ENCODE measurements at regions not wholly inside any gene's neighbourhood (a gene's known extent, or its start where the extent isn't known, plus 50 kb on each side); places are given as distances from the start of the nearest gene placed in this dataset.

GRCh38 chrX:34404386-34405070 is 252.6 kb downstream of the TMEM47 start:
- Histone ChIP-seq H3K79me2 (ENCODE audit: control insufficient read depth, insufficient read depth, low read length) (no peaks in the 10 kb centered on the region), H3K9me3 (ENCODE audit: control extremely low read depth in 1 of 3, control insufficient read depth in 2 of 3, insufficient read depth in 1 of 3, low read length in 2 of 3) (no peaks in the 10 kb centered on the region), H3K9ac (ENCODE audit: low read length) (no peak overlapping the region), H3K4me1 (ENCODE audit: control insufficient read depth in 2 of 2, insufficient read depth in 2 of 2, low read length in 2 of 2) (no peaks in the 10 kb centered on the region), H3K27me3 (replicated peaks in 1 of 4; ENCODE audit: control extremely low read depth in 1 of 4, control insufficient read depth in 3 of 4, insufficient read depth in 4 of 4, low read length in 3 of 4) (no peaks in the 10 kb centered on the region), H3K4me3 (ENCODE audit: control extremely low read depth in 1 of 5, extremely low read depth in 1 of 5, insufficient read depth in 1 of 5, low read depth in 2 of 5, low read length in 4 of 5) (no peak overlapping the region), H3K27ac (ENCODE audit: low read length in 2 of 2) (no peak overlapping the region), H2AFZ (ENCODE audit: insufficient read depth, low read depth, low read length, poor library complexity, severe bottlenecking) (no peak overlapping the region), H3K36me3 (replicated peaks in 1 of 2; ENCODE audit: control extremely low read depth in 1 of 2, control insufficient read depth in 1 of 2, extremely low read depth in 1 of 2, insufficient read depth in 2 of 2, low read length in 1 of 2) (no peaks in the 10 kb centered on the region), H3K4me2 (replicated peaks; ENCODE audit: low read depth, low read length, poor library complexity, severe bottlenecking) (no peak overlapping the region), H4K20me1 (ENCODE audit: control insufficient read depth, insufficient read depth, low read length, poor library complexity, severe bottlenecking) (no peaks in the 10 kb centered on the region)
- no peak for DNase-seq
- WGBS (ENCODE audit: insufficient coverage): 93% methylated on average over 3 of the region's 7 CpGs
- H3K4me1 Mint-ChIP-seq: no peaks in the 10 kb centered on the region
- TF ChIP-seq, protein P1, sequence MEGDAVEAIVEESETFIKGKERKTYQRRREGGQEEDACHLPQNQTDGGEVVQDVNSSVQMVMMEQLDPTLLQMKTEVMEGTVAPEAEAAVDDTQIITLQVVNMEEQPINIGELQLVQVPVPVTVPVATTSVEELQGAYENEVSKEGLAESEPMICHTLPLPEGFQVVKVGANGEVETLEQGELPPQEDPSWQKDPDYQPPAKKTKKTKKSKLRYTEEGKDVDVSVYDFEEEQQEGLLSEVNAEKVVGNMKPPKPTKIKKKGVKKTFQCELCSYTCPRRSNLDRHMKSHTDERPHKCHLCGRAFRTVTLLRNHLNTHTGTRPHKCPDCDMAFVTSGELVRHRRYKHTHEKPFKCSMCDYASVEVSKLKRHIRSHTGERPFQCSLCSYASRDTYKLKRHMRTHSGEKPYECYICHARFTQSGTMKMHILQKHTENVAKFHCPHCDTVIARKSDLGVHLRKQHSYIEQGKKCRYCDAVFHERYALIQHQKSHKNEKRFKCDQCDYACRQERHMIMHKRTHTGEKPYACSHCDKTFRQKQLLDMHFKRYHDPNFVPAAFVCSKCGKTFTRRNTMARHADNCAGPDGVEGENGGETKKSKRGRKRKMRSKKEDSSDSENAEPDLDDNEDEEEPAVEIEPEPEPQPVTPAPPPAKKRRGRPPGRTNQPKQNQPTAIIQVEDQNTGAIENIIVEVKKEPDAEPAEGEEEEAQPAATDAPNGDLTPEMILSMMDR (IDR thresholded peaks at IDR 0.05): no peak
- TF ChIP-seq EZH2 (IDR thresholded peaks at IDR 0.05; ENCODE audit: borderline replicate concordance, insufficient read depth, low read depth, low read length, poor library complexity, severe bottlenecking): no peak
- H3K27ac Mint-ChIP-seq: no peak overlapping the region
- no peak overlapping the region for H3K4me3 Mint-ChIP-seq
- no peaks in the 10 kb centered on the region for H3K27me3 Mint-ChIP-seq
- no peaks in the 10 kb centered on the region for H3K9me3 Mint-ChIP-seq (ENCODE audit: insufficient read depth)
- intact Hi-C loops (cut with micrococcal nuclease): no loop called here
- ATAC-seq (ENCODE audit: low read depth): no peak
- ChIA-PET POLR2A (no interaction called here), CTCF (no interaction called here)

DNA sequence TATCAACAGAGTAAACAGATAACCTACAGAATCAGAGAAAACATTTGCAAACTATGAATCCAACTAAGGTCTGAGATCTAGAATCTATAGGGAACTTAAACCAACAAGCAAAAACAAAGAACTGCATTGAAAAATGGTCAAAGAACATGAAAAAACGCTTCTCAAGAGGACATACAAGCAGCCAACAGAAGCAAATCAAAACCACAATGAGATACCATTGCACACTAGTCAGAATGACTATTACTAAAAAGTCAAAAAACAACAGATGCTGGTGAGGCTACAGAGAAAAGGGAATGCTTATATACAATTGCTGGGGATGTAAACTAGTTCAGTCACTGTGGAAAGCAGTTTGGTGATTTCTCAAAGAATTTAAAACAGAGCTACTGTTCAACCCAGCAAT is 255.7 kb downstream of the TMEM47 start:
- Histone ChIP-seq H2AFZ (ENCODE audit: insufficient read depth, low read depth, low read length, poor library complexity, severe bottlenecking) (no peak overlapping the region), H3K4me2 (replicated peaks; ENCODE audit: low read depth, low read length, poor library complexity, severe bottlenecking) (no peak overlapping the region), H3K27ac (ENCODE audit: low read length in 2 of 2) (no peak overlapping the region), H3K36me3 (replicated peaks in 1 of 2; ENCODE audit: control extremely low read depth in 1 of 2, control insufficient read depth in 1 of 2, extremely low read depth in 1 of 2, insufficient read depth in 2 of 2, low read length in 1 of 2) (no peaks in the 10 kb centered on the region), H3K9ac (ENCODE audit: low read length) (no peak overlapping the region), H3K4me1 (ENCODE audit: control insufficient read depth in 2 of 2, insufficient read depth in 2 of 2, low read length in 2 of 2) (no peaks in the 10 kb centered on the region), H3K9me3 (ENCODE audit: control extremely low read depth in 1 of 3, control insufficient read depth in 2 of 3, insufficient read depth in 1 of 3, low read length in 2 of 3) (no peaks in the 10 kb centered on the region), H4K20me1 (ENCODE audit: control insufficient read depth, insufficient read depth, low read length, poor library complexity, severe bottlenecking) (no peaks in the 10 kb centered on the region), H3K79me2 (ENCODE audit: control insufficient read depth, insufficient read depth, low read length) (no peaks in the 10 kb centered on the region), H3K4me3 (ENCODE audit: control extremely low read depth in 1 of 5, extremely low read depth in 1 of 5, insufficient read depth in 1 of 5, low read depth in 2 of 5, low read length in 4 of 5) (no peak overlapping the region), H3K27me3 (replicated peaks in 1 of 4; ENCODE audit: control extremely low read depth in 1 of 4, control insufficient read depth in 3 of 4, insufficient read depth in 4 of 4, low read length in 3 of 4) (no peaks in the 10 kb centered on the region)
- H3K27ac Mint-ChIP-seq: no peak overlapping the region
- H3K4me1 Mint-ChIP-seq: no peaks in the 10 kb centered on the region
- H3K27me3 Mint-ChIP-seq: no peaks in the 10 kb centered on the region
- ChIA-PET POLR2A (no interaction called here), CTCF (no interaction called here)
- intact Hi-C loops (cut with micrococcal nuclease): no loop called here
- DNase-seq: no peak
- no CpG with 5 or more reads among the region's 1 CpG for WGBS (ENCODE audit: insufficient coverage)
- H3K4me3 Mint-ChIP-seq: no peak overlapping the region
- no peaks in the 10 kb centered on the region for H3K9me3 Mint-ChIP-seq (ENCODE audit: insufficient read depth)
- ATAC-seq (ENCODE audit: low read depth): no peak
- TF ChIP-seq EZH2 (IDR thresholded peaks at IDR 0.05; ENCODE audit: borderline replicate concordance, insufficient read depth, low read depth, low read length, poor library complexity, severe bottlenecking): no peak
- TF ChIP-seq, protein P1 (IDR thresholded peaks at IDR 0.05): no peak
